D341Med (cell line): ENCODE measurements at regions not wholly inside any gene's neighbourhood (a gene's known extent, or its start where the extent isn't known, plus 50 kb on each side); places are given as distances from the start of the nearest gene placed in this dataset.
"Not testable (repeated sequence)": the region's sequence is repeated elsewhere in the genome, so short reads cannot be mapped to it uniquely, and the experiment has no call there.

Experiments used
- DNase-seq: peaks from one replicate; pipeline ENCODE4 v3.0.0; 2012; ENCODE audit warnings: low spot score

DNA sequence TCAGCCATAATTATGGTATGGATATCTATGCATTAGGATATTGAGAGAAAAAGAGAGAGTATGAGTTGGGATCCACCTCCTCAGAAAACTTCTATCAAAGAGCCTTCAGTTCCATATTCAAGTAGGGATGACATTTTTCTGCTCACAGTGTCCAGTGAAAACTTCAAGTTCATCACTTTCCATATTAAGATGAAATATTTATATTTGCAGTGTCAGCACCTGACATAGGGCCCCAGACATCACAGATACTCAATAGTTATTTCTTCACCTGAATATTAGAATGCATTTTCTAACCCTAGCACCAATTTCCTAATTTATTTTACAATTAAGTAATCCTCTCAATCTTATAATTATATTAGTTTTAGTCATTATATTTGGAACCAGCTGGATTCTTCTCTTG lies 318.0 kb upstream of the MGAT4C start:
- no peak for DNase-seq

DNA sequence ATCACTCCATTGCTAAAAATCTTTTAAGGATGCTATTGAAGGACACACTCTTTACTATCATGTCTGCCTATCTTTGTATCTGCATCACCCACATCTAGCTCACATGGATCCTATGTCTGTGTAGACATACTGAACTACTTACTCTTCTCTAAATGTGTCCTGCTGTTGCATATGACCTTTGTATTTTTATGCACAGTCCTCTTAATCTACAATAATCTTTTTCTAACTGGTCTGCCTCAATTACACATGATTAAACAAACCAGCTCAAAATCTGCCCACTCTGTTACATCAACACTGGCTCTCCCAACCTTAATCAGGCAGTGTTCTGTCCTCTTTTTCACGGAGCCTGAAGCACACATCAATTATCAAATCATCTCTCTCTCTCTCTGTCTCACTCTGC lies 316.3 kb upstream of the MGAT4C start:
- no peak for DNase-seq

DNA sequence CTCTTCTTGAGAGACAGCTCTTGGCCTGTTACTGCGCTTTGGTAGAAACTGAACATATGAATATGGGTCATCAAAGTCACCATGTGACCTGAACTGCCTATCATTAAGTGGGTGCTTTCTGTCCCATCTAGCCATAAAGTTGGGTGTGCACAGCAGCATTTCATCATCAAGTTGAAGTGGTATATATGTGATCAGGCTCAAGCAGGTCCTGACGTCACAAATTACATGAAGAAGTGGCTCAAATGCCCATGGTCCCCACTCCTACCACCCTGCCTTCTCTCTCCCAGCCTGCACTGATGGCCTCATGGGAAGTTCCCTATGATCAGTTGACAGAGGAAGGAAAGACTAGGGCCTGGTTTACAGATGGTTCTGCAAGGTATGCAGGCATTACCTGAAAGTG lies 308.8 kb upstream of the MGAT4C start:
- DNase-seq, result no peak

DNA sequence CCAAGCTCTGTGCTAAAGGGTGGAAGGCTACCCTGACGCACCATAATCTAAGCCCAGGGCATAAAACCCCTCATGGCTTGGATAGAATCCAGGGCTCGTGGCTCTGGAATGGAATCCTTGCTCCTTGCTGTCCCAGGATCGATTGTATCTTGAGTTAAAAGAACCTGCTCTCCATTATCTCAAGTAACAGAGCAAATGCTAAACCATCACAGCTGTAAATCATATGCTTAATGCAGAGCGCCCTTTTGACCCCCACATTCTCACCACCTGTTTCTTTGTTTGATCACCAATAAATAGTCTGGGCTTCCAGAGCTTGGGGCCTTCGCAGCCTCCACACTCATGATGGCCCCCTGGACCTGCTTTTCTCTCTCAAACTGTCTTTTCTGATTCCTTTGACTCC lies 299.3 kb upstream of the MGAT4C start:
- DNase-seq, result not testable (repeated sequence)

DNA sequence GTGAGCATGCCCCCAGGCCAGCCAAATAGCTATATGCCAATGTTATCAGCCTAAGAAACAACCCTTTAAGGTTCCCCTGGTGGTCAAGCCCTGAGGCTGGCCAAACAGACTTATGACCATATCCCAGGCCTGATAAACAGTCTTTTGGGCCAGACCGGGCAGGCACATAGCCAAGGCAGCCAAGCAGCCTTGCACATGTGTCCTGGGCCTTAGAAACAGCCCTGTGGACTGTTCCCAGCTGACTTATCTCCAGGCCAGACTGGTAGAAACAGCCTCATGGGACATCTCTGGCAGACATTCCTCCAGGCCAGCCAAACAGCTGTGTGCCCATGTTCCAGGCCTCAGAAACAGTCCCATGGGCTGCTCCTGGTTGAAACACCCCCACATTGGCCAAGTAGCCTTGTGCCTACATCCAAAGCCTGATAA lies 295.0 kb upstream of the MGAT4C start:
- peak; percentile 5 for DNase-seq

DNA sequence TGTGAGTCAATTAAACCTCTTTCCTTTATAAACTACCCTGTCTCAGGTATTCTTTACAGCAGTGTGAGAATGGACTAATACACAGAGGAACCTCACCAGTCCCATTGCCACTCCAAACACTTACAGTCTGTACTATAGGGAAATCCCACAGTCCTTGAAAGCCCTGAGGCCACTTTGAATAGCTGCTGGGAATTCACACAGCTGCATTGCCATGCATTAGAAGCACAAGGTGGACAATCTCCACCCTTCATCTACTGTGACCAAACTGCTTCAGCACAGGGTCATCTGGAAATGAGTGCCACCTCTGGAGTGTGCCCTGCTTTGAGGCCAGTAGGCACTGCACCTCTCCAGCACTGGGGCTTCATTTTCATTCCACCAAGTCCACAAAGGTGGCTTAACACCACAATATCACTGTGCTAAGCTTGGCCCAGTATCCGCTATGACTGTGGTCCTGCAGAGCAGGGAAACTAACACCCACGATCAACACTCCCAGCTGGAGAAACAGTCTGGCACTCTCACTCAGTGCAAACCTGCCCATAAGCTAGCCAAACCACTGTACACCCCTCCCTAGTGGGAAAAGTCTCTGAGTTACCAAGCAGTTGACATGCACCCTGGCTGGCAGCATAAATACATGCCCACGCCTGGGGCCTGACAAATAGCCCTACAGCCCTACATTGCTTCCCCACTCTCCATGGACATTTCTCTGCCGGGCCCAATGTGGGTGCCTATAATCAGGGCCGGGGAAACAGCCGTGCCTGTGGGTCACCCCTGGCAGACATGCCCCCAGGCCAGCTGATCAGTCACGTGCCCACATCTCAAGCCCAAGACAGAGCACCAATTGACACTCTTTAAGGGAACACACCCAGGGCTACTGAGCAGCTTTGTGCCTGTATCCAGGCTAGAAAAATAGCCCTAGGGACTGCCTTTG lies 294.3 kb upstream of the MGAT4C start:
- DNase-seq, result no peak

DNA sequence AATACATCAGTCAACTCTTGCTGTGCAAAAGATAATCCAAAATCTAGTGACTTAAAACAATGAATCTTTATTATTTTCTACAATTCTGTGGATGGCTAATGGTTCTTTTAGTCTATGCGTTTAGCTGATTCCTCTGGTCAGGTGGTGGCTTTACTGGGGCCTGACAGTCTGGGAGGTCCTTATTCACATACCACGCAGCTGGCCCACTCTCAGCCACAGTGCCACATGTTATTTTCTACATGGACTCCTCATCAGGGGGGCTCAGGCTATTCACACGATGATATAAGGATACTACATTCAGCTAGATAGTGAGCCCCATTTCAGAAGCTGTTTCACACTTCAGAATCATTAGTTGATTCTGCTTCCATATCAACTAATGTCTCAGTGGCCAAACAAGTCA lies 287.5 kb upstream of the MGAT4C start:
- DNase-seq, result peak; percentile 5

DNA sequence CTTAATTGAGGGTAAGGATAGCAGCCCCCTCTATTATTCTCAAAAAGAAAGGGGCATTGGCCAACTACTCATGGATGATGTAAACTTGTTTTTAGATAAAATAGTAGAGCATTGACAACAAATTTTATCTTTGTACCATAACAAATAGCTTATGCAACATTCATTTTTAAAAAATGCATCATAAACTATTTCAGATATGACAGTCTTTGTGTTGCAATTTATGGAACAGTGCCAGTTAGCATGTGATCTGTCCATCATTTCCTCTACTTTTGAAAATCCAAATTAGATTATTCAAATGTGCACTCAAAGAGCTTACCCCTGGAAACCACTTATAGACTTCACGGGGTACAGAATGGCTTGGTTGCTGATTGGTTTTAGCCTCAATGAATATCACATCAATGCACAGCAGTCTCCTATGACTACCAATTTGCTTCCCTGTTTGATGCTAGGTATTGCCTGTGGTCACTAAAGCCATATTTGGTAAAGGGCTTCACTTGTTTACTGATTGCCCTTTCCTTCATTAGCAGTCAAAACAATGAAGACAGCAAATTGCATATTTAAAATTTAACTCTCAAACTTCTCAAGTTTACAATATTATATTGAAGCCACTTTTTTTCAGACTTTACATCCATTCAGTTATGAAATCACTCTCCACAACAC lies 274.9 kb upstream of the MGAT4C start:
- DNase-seq, result no peak

DNA sequence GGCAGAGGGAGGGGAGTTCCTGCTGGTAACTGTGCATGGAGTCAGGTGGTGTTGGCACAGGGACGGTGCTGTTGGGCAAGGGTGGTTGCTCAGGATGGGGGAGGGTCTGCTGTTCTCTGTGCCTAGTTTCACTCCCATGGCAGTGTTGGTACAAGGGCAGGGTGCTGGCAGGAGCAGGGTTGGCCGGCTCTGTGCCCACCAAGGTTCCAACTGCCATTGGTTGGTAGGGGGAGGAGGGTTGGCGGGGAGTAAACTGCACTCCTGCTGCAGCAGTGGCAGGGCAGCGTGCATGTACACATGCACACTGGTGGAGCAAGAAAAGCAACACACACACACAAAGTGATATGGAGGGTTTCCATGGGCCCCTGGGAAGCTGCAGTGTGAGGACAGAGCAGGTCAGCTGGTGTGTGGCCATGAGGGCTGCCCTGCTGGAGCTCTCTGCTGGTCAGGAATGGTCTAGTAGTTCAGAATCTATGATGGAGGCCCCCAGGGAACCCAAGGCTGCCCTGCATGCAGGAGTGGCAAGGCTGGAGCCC lies 269.9 kb upstream of the MGAT4C start:
- DNase-seq, result no peak

DNA sequence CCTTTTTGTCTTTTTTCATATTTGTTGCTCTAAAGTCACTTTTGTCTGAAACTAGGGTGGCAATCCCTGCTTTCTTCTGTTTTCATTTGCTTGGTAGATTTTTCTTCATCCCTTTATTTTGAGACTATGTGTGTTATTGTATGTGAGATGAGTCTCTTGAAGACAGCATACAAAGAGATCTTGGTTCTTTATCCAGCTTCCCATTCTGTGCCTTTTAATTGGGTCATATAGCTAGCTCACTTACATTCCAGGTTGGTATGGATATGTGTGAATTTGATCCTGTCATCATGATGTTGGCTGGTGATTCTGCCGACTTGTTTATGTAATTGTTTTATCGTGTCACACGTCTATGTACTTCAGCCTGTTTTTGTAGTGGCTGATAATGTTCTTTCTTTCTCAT lies 267.7 kb upstream of the MGAT4C start:
- DNase-seq, result no peak

DNA sequence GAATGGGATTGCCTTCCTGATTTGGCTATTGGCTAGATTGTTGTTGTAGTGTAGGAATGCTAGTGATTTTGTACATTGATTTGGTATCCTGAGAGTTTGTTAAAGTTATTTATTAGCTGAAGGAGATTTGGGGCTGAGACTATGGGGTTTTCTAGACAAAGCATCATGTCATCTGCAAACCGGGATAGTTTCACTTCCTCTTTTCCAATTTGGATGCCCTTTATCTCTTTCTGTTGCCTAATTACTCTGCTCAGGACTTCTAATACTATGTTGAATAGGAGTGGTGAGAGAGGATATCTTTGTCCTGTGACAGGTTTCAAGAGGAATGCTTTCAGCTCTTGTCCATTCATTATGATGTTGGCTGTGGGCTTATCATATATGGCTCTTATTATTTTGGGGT lies 265.7 kb upstream of the MGAT4C start:
- DNase-seq, result no peak

DNA sequence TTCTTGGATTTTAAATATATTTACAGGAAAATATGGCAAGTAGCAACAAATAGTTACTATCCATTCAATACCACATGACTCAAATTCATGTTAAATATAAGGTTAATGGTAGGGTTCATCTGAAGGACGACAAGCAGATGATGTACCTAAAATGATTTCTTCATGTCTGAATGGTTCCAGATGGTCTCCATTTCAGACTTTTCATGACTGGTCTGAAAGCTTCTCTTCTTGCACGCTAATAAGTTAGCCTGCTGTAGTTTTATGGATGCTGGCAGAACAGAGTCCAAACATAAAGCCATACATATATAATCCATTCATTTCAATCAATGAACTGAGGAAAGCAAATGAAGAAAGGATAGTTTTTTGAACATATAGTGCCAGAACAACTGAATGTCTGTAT lies 257.0 kb upstream of the MGAT4C start:
- DNase-seq, result no peak

DNA sequence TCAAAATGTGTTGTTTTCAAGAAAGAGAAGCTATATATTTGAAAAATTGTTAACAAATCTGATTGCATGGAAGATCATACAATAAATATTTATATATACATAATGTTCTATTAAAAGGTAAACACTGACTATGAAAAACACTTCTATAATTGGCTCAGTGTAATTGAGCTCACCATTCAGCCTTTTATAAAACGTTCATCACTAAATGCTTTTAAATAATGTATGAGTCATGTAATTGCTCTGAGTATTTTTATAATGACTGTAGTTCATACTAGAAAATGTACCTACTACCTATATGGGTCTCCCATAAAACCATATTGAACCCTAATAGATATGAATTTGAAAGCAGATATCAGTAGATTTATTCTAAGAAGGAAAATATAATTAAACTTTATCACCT lies 240.4 kb upstream of the MGAT4C start:
- DNase-seq, result no peak

DNA sequence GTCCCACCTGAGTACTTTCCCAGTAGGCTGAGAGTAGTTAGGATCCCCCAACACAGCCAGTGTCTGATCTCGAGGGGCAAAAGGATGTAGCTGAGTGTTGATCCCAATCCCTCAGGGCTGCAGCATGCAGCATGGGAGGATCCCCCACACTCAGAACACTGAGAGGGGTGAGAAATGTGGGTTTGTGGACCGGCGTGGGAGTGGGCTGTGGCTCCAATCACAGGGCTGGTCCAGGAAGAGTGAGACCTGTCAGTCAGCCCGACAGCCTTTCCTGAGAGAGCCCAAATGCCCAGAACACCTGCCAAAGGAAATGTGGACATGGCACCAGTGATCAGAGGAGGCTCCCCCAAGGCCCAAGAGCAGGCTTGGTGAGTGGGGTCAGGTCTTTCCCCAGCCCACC lies 228.3 kb upstream of the MGAT4C start:
- no peak for DNase-seq

DNA sequence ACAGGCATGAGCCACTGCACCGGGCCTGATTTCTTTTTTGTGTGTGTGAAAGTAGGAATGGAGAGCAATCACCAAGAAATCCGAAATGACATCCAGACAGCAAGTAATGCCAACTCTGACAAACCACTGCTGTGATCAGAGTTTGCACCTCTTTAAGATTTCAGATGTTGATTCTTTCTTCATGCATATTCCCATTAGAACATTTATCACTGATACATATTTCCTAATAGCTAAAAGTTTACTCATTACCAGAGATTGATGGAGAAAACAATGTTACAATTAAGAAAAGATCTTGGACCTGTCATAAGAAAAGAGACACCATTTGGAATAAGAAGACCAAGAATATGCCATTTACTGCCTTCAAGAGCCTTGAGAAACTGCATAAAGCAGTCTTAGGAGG lies 217.0 kb upstream of the MGAT4C start:
- DNase-seq, result no peak

DNA sequence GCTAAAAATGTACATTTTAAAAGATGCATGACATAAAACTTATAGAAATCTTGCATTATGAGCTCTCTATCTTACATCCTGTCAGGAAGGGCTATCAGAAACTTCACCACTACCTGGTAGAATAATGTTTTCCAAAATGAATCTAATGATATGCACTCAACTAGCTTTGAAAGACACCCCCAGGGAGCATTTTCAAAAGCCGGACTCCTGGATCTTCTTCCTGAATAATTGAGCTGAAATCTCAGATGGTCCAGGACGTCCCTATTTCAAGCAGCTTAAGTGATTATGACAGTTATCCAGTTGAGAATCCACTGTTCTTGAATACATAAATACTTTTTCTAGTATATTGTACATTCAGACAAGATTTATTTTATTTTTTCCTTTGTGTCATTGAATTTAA lies 200.6 kb upstream of the MGAT4C start:
- DNase-seq, result peak; percentile 24

DNA sequence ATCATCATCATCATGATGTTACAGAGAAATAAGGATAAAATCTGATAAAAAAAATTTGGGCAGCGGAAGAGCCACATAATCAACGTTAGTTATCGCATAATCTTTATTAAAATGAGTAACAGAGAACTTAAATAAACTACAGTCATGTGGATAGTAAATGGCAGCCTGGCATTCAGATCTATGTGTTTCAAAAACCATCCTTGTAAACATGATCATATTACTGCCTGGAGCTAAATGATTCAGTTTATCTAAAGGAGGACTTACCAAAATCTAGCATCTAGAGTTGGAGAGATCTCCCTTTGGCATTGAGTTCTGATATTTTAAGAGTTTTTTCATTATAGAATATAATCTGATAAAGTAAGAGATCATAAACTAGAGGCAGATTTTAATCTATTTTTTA lies 200.1 kb upstream of the MGAT4C start:
- no peak for DNase-seq

DNA sequence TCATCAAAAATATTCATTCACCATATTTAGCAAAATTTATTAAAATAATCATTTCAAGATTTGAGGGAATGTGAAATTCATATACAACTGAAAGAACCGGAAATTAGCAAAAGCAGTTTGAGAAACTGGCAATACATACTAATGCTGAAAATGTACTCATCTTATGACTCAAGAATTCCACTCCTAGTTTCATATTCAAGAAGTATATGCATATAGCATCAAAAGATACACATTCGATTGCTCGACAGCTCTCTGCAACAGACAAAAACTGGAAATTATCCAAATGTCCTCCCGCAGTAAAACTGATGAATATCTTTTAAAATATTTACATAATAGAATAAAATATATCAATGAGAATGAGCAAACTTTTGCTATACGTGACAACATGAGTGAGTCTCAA lies 189.2 kb upstream of the MGAT4C start:
- no peak for DNase-seq

DNA sequence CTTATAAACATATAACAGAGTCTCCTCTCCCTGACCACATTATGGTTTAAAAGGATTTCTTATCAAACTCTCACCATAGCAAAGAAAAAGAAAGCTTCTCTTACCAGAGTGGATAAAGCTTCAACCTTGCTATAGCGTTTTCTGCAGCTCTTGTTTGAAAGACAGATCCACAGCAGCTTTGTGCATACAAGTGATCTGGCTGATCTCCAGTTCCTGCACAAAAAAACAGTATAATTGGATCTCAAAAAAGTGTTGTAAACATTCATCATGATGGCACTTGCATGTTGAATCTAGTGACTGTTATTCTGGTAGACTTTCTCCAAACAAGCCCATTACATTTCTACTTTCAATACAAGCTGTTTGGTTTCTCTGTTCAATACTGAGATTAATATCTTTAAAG lies 178.9 kb upstream of the MGAT4C start:
- DNase-seq, result no peak

DNA sequence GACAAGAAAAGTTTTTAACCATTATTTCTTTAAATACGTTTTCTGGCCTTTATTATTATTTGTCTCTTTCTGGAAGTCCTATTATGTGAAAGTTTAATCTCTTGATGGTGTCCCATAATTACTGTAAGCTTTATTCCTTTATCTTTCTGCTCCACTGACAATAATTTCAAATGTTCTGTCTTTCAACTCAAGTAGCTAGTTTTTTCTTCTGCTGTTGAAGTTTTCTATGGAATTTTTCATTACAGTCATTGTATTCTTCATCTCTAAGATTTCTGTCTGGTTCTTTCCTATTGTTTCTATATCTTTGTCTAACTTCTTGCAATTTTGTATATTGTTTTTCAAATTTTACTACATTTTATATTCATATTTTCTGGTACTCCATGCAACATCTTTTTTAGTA lies 173.6 kb upstream of the MGAT4C start:
- DNase-seq, result no peak

DNA sequence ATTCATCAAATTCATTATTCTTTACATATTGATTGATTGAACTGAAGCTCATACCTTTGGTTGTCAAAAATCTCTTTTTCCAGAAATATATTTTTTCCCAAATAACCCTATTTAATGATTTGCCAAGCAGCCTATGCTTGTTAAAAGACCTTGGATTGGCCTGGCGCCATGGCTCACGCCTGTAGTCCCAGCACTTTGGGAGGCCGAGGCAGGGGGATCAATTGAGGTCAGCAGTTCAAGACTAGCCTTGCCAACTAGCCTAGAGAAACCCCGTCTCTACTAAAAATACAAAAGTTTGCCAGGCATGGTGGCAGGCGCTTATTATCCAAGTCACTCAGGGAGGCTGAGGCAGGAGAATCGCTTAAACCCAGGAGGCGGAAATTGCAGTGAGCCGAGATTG lies 165.1 kb upstream of the MGAT4C start:
- no peak for DNase-seq

DNA sequence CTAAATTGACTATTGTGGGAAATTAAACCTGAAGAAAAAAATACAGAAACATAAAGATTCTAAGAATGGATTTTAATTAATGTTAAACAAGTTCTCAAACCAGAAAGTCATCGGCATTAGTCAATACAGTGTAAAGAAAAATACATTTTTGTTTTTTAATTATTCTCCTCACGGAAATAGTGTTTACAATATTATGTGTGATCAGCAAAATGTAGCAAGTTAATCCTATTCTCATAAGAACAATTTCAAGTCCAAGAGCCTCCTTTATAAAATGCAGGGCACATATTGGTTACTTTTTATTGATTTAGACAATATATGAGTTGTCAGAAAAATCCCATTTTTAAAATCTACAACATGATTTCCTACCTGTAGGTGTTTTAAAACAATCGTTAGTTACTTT lies 158.0 kb upstream of the MGAT4C start:
- no peak for DNase-seq

DNA sequence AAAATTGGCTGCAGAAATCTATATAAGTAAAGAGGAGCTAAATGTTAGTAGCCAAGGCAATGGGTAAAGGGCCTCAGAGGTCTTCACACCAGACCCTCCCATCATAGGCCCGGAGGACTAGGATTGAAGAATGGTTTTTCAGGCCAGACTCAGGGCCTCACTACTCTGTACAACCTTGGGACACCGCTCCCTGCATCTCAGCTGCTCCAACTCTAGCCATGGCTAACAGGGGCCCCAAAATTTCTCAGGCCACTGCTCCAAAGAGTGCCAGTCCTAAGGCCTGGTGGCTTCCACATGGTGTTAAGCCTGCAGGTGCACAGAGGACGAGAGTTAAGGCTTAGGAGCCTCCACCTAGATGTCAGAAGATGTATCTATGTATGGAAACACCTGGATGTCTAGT lies 155.5 kb upstream of the MGAT4C start:
- DNase-seq, result no peak
